Bronchial epithelial cell (primary cell): ENCODE measurements at regions not wholly inside any gene's neighbourhood (a gene's known extent, or its start where the extent isn't known, plus 50 kb on each side); places are given as distances from the start of the nearest gene placed in this dataset.

Experiments
- DNase-seq: peaks from one replicate; pipeline ENCODE4 v3.0.0-alpha.2; 2010; ENCODE audit warnings: low read depth
- FAIRE-seq: peaks from 2 replicates; lab custom pipeline; 2011; peaks lifted over from hg19 to GRCh38; lab: Jason Lieb, UNC
- H3K27me3 ChIP-seq: 2 replicates; pipeline ENCODE4 v1.5.1; 2011; ENCODE audit warnings: low read length; ENCODE audit not compliant: control insufficient read depth, insufficient read depth
- H3K36me3 ChIP-seq: 2 replicates; pipeline ENCODE4 v1.5.1; 2011; ENCODE audit warnings: low read length; ENCODE audit not compliant: control insufficient read depth, insufficient read depth
- H3K4me3 ChIP-seq: 2 replicates; pipeline ENCODE4 v1.5.1; 2011; ENCODE audit warnings: mild to moderate bottlenecking, low read depth, low read length, control low read depth
- CTCF ChIP-seq: IDR thresholded peaks from 2 replicates; pipeline ENCODE4 v1.5.1; 2011; ENCODE audit warnings: mild to moderate bottlenecking, moderate library complexity, low read length, control low read depth, inconsistent platforms; ENCODE audit not compliant: insufficient read depth, severe bottlenecking

DNA sequence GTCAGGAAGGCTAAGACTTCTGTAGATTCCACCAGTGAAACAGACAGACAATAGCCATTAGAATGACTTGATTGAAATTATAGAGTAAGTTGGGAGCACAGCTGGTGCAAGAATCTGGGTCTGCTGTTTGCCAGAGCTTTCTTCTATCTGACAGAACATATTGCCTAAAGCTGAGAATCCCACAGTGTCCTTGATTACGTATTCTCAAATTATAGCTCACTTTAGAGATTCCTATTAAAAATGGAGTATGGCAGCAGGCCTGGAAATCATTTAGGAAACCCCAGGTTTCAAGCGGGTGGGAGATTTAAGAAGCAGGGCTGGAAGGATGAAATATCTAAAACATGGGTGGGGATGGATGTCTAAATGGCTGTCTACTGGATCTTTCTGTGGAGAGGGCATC is 639.7 kb upstream of the CXADR start:
- FAIRE-seq (no peak), DNase-seq (no peak)
- H3K27me3 ChIP-seq, result no peaks in the 10 kb centered on the region
- H3K4me3 ChIP-seq, result no peak overlapping the region
- TF ChIP-seq CTCF, result no peak
- H3K36me3 ChIP-seq, result no peaks in the 10 kb centered on the region

DNA sequence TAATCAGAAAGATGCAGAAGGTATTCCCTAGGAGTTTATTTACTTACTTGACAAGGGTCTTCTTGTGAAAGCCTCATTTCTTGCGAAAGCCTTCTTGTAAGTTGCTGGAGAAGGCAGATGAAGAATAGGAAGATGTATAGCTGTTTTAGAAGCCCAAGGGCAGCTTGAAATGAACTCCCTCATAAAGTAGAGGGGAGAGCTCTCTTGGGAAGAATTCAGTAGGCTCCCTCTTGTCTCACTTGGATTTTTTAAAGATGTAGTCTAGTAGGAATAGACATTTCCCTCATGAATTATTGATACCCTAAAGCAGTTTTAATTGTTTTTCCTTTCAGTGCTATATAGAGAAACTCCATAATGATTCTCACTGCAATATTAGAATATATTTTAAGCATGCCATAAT is 639.2 kb upstream of the CXADR start:
- no peak for TF ChIP-seq CTCF
- FAIRE-seq (no peak), DNase-seq (no peak)
- no peak overlapping the region for H3K4me3 ChIP-seq
- no peaks in the 10 kb centered on the region for H3K36me3 ChIP-seq
- H3K27me3 ChIP-seq, result no peaks in the 10 kb centered on the region

GRCh38 chr21:16879479-16879878 is 633.4 kb upstream of the CXADR start:
- Histone ChIP-seq H3K27me3 (no peaks in the 10 kb centered on the region), H3K36me3 (no peaks in the 10 kb centered on the region), H3K4me3 (no peak overlapping the region)
- no peak for FAIRE-seq
- DNase-seq, result no peak
- TF ChIP-seq CTCF, result no peak

DNA sequence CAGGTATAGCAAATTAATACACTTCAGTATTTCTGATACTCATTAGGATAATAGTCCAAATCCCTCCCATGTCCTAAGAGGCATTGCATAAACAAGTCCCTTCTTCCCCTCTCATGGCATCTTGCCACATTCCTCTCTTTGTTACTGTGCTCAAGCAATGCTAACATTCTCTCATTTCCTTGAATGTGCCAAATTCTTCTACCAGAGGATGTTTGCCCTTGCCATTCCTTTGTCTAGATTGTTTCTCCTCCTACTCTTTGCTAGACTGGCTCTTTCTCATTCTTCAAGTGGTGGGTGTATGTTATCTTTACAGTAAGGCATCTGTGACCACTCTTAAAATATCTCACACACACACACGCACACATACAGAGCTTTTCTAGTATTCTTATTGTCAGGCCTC is 621.0 kb upstream of the CXADR start:
- H3K4me3 ChIP-seq, result no peak overlapping the region
- H3K36me3 ChIP-seq, result no peaks in the 10 kb centered on the region
- no peak for TF ChIP-seq CTCF
- FAIRE-seq (no peak), DNase-seq (peak; percentile 60)
- no peaks in the 10 kb centered on the region for H3K27me3 ChIP-seq

- no peak for TF ChIP-seq CTCF
- no peak for DNase-seq
- Histone ChIP-seq H3K27me3 (no peaks in the 10 kb centered on the region), H3K36me3 (no peaks in the 10 kb centered on the region), H3K4me3 (no peak overlapping the region)
- no peak for FAIRE-seq
Observed at GRCh38 chr21:16900685-16901084, 612.2 kb upstream of the CXADR start.

- DNase-seq, result peak; percentile 95
Observed at GRCh38 chr21:16908077-16908476, 604.8 kb upstream of the CXADR start.

More at GRCh38 chr21:16908077-16908476, 604.8 kb upstream of the CXADR start:
- no peak overlapping the region for H3K4me3 ChIP-seq
- no peak for TF ChIP-seq CTCF
- no peak for FAIRE-seq
- no peaks in the 10 kb centered on the region for H3K27me3 ChIP-seq
- H3K36me3 ChIP-seq, result no peaks in the 10 kb centered on the region
